PC-3 (cell line): ENCODE measurements at regions not wholly inside any gene's neighbourhood (a gene's known extent, or its start where the extent isn't known, plus 50 kb on each side); places are given as distances from the start of the nearest gene placed in this dataset.

Experiments
- ATAC-seq: fragments of 200-7000 bp; cut with Tn5 transposase; 2 replicates; pipeline ENCODE4 v1.9.1; 2020; ENCODE audit warnings: mild to moderate bottlenecking, moderate library complexity
- BruUV-seq: library from RNA; stranded (reverse); fragments of 400-500 nt; replicated peaks from 2 replicates; lab custom pipeline; 2021; lab: Mats Ljungman, UMichigan
- CTCF ChIA-PET: fragments of 300-600 bp; sonication (Branson Sonifier 250); formaldehyde crosslinking; loops from one replicate; lab custom pipeline; 2022; ENCODE audit warnings: antibody characterized with exemption; lab: Charles Lee
- POLR2A ChIA-PET: fragments of 300-600 bp; sonication (Branson Sonifier 250); formaldehyde crosslinking; loops from one replicate; lab custom pipeline; 2022; ENCODE audit warnings: antibody characterized with exemption; ENCODE audit not compliant: unreplicated experiment; lab: Charles Lee
- DNase-seq: peaks from one replicate; pipeline ENCODE4 v3.0.0-alpha.2; 2015
- H2AFZ ChIP-seq: fragments of 300-600 bp; sonication (generic); 2 replicates; pipeline ENCODE4 v1.6.0; 2016; ENCODE audit warnings: antibody characterized with exemption, low read length
- H3F3A ChIP-seq: fragments of 300-600 bp; sonication (generic); one replicate; pipeline ENCODE4 v1.6.0; 2017; ENCODE audit warnings: antibody characterized with exemption, low read length, control low read depth, mild to moderate bottlenecking; ENCODE audit not compliant: unreplicated experiment
- H3K27ac ChIP-seq: fragments of 300-600 bp; sonication (generic); 2 replicates; pipeline ENCODE4 v1.5.1; 2016; ENCODE audit warnings: mild to moderate bottlenecking, low read length
- H3K27me3 ChIP-seq: fragments of 300-600 bp; sonication (generic); 2 replicates; pipeline ENCODE4 v1.6.1; 2016; ENCODE audit warnings: low read length, mixed read lengths
- H3K36me3 ChIP-seq: fragments of 300-600 bp; sonication (generic); 2 replicates; pipeline ENCODE4 v1.6.1; 2016; ENCODE audit warnings: low read depth, mixed run types, low read length, mixed read lengths
- H3K4me1 ChIP-seq: fragments of 300-600 bp; sonication (generic); 2 replicates; pipeline ENCODE4 v1.5.1; 2016; ENCODE audit warnings: low read length; ENCODE audit not compliant: insufficient read depth
- H3K4me2 ChIP-seq: fragments of 300-600 bp; sonication (generic); 2 replicates; pipeline ENCODE4 v1.6.0; 2016; ENCODE audit warnings: low read length
- H3K4me3 ChIP-seq: fragments of 300-600 bp; sonication (generic); 2 replicates; pipeline ENCODE4 v1.5.1; 2016; ENCODE audit warnings: mild to moderate bottlenecking, low read length, mixed read lengths
- H3K79me2 ChIP-seq: fragments of 300-600 bp; sonication (generic); 2 replicates; pipeline ENCODE4 v1.6.1; 2017; ENCODE audit warnings: low read length, mixed read lengths
- H3K9ac ChIP-seq: fragments of 300-600 bp; sonication (generic); 2 replicates; pipeline ENCODE4 v1.6.0; 2016; ENCODE audit warnings: mild to moderate bottlenecking, low read length
- H3K9me2 ChIP-seq: fragments of 300-600 bp; sonication (generic); replicated peaks from 2 replicates; pipeline ENCODE4 v1.6.1; 2016; ENCODE audit warnings: mixed run types, low read length, mixed read lengths
- H3K9me3 ChIP-seq: fragments of 300-600 bp; sonication (generic); 2 replicates; pipeline ENCODE4 v1.6.1; 2016; ENCODE audit warnings: low read length, mixed read lengths
- H4K20me1 ChIP-seq: fragments of 300-600 bp; sonication (generic); 2 replicates; pipeline ENCODE4 v1.6.1; 2016; ENCODE audit warnings: low read length, mixed read lengths
- EZH2 ChIP-seq: fragments of 300-600 bp; sonication (generic); IDR thresholded peaks from one replicate; pipeline ENCODE4 v1.6.1; 2017; ENCODE audit warnings: antibody characterized with exemption, mild to moderate bottlenecking, low read length; ENCODE audit not compliant: unreplicated experiment
- EZH2phosphoT487 ChIP-seq: fragments of 300-600 bp; sonication (generic); IDR thresholded peaks from 2 replicates; pipeline ENCODE4 v1.6.1; 2018; ENCODE audit warnings: mild to moderate bottlenecking, antibody characterized with exemption, low read length, borderline replicate concordance
- intact Hi-C: fragments of 100-400 bp; cut with micrococcal nuclease; formaldehyde crosslinking; loops from 2 replicates; pipeline ENCODE4 v1.9.0; 2023
- TF ChIP-seq, protein P1 (sequence below): fragments of 300-600 bp; sonication (generic); conservative IDR thresholded peaks from 2 replicates; pipeline ENCODE4 v1.5.1; 2017; ENCODE audit warnings: antibody characterized with exemption, low read depth, mild to moderate bottlenecking, low read length

DNA sequence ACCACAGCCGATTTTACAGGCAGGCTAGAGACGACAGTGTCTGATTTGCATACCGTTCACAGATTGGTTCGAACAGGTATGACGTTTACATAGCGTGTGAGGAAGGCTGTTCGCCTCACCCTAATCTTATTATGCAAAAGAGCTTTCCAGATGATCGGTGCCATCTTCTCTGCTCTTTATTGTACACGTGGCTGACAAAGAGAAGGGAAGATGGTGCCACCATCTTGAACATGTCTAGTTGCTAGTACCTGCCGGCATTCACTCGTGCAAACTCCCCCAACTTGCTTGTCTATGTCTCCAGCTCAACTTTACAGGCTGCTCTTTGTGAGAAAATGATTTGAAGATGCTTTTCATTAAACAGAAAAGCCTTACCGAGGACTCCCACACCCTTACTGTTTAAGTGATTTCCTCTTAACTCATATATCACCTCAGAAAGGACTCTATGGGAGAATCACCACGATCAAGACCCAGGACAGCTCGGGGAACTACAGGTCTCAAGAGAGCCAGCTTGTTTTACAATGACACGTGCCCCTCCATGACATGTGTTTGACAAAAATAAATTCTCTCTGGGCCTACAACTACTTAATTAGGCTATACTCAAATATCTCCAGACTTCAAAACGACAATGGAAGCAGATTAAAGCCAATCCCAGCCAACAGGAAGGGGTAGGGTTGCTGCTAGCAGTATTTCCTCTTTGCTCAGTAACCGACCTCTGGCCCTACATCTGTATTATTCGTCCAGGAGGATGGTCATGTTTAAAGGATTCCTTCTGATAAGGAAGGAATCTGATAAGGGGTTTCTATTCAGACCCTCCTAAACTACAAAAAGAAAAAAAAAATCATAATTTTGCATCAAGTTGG lies 480.6 kb downstream of the TMEM114 start:
- H3K27me3 ChIP-seq = no peaks in the 10 kb centered on the region
- H3F3A ChIP-seq = no peaks in the 10 kb centered on the region
- ChIA-PET POLR2A (no interaction called here), CTCF (no interaction called here)
- intact Hi-C loops = no loop called here
- no peaks in the 10 kb centered on the region for H3K9me2 ChIP-seq
- H3K9me3 ChIP-seq = no peaks in the 10 kb centered on the region
- TF ChIP-seq, protein P1, sequence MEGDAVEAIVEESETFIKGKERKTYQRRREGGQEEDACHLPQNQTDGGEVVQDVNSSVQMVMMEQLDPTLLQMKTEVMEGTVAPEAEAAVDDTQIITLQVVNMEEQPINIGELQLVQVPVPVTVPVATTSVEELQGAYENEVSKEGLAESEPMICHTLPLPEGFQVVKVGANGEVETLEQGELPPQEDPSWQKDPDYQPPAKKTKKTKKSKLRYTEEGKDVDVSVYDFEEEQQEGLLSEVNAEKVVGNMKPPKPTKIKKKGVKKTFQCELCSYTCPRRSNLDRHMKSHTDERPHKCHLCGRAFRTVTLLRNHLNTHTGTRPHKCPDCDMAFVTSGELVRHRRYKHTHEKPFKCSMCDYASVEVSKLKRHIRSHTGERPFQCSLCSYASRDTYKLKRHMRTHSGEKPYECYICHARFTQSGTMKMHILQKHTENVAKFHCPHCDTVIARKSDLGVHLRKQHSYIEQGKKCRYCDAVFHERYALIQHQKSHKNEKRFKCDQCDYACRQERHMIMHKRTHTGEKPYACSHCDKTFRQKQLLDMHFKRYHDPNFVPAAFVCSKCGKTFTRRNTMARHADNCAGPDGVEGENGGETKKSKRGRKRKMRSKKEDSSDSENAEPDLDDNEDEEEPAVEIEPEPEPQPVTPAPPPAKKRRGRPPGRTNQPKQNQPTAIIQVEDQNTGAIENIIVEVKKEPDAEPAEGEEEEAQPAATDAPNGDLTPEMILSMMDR = no peak
- TF ChIP-seq EZH2 (no peak), EZH2phosphoT487 (no peak)
- DNase-seq = no peak
- no peak overlapping the region for H2AFZ ChIP-seq
- H3K4me1 ChIP-seq = no peaks in the 10 kb centered on the region
- no peak overlapping the region for H3K27ac ChIP-seq
- H3K4me3 ChIP-seq = no peak overlapping the region
- H3K4me2 ChIP-seq = no peak overlapping the region
- no TSS peak for BruUV-seq
- no peaks in the 10 kb centered on the region for H4K20me1 ChIP-seq
- H3K9ac ChIP-seq = no peak overlapping the region
- no peaks in the 10 kb centered on the region for H3K79me2 ChIP-seq
- H3K36me3 ChIP-seq = no peaks in the 10 kb centered on the region
- no peak for ATAC-seq

GRCh38 chr16:8108991-8109509 lies 481.3 kb downstream of the TMEM114 start:
- CTCF ChIA-PET = no interaction called here
- POLR2A ChIA-PET = no interaction called here
- Histone ChIP-seq H3F3A (no peaks in the 10 kb centered on the region), H3K27ac (no peak overlapping the region), H4K20me1 (no peaks in the 10 kb centered on the region), H2AFZ (no peak overlapping the region), H3K4me3 (no peak overlapping the region), H3K9me3 (no peaks in the 10 kb centered on the region), H3K9ac (no peak overlapping the region), H3K27me3 (no peaks in the 10 kb centered on the region), H3K9me2 (no peaks in the 10 kb centered on the region), H3K4me1 (no peaks in the 10 kb centered on the region), H3K4me2 (no peak overlapping the region), H3K36me3 (no peaks in the 10 kb centered on the region), H3K79me2 (no peaks in the 10 kb centered on the region)
- ATAC-seq (no peak), DNase-seq (no peak)
- no TSS peak for BruUV-seq
- TF ChIP-seq, protein P1 = no peak
- TF ChIP-seq EZH2 = no peak
- TF ChIP-seq EZH2phosphoT487 = no peak
- intact Hi-C loops = no loop called here

GRCh38 chr16:8107296-8107695 lies 483.0 kb downstream of the TMEM114 start:
- Histone ChIP-seq H3K9me2 (no peaks in the 10 kb centered on the region), H4K20me1 (no peaks in the 10 kb centered on the region), H3K79me2 (no peaks in the 10 kb centered on the region), H3K4me3 (no peak overlapping the region), H3K9me3 (no peaks in the 10 kb centered on the region), H3K27ac (no peak overlapping the region), H3K4me1 (no peaks in the 10 kb centered on the region), H3K9ac (no peak overlapping the region), H2AFZ (no peak overlapping the region), H3F3A (no peaks in the 10 kb centered on the region), H3K36me3 (no peaks in the 10 kb centered on the region), H3K27me3 (no peaks in the 10 kb centered on the region), H3K4me2 (no peak overlapping the region)
- ChIA-PET POLR2A (no interaction called here), CTCF (no interaction called here)
- intact Hi-C loops = no loop called here
- no TSS peak for BruUV-seq
- TF ChIP-seq, protein P1 = no peak
- TF ChIP-seq EZH2phosphoT487 = no peak
- no peak for TF ChIP-seq EZH2
- DNase-seq (no peak), ATAC-seq (no peak)
